ENCODE measurements at regions not wholly inside any gene's neighbourhood (a gene's known extent, or its start where the extent isn't known, plus 50 kb on each side); places are given as distances from the start of the nearest gene placed in this dataset.

GRCh38 chr10:8137272-8137681 is 82.8 kb downstream of the GATA3 start:
- SMC1A ChIA-PET (ENCODE audit: uncharacterized antibody, unreplicated experiment): interaction anchor here (0.9 to 1.5 kb wide), 2 partner anchors 33 to 166 kb away, joined by 3 read pairs; no protein-coding TSS in a partner anchor
- BruUV-seq (replicated peaks): no TSS peak
- no peak overlapping the region for H3K27ac ChIP-seq (ENCODE audit: control insufficient read depth, insufficient read depth)
- 23% methylated on average over 6 of the region's 6 CpGs for WGBS (ENCODE audit: insufficient coverage, insufficient replicate concordance, low lambda C conversion rate, missing lambda C conversion rate)
- H3K27me3 ChIP-seq (replicated peaks in 1 of 2; ENCODE audit: control insufficient read depth in 2 of 2, insufficient read depth in 2 of 2, low read length in 1 of 2): no peaks in the 10 kb centered on the region; a peak in 1 of 4 replicates
- in situ Hi-C loops (cut with MboI): no loop called here
- H3K79me2 ChIP-seq (ENCODE audit: control insufficient read depth, insufficient read depth, low read length): no peaks in the 10 kb centered on the region
- RAD21 ChIA-PET (ENCODE audit: unreplicated experiment): no interaction called here
- H3K9me3 ChIP-seq (replicated peaks; ENCODE audit: control insufficient read depth, insufficient read depth, low read length): no peaks in the 10 kb centered on the region
- H3K36me3 ChIP-seq (ENCODE audit: control insufficient read depth in 2 of 2, insufficient read depth in 2 of 2, low read length in 1 of 2): no peaks in the 10 kb centered on the region
- CTCF ChIA-PET: interaction anchor here (0.6 kb wide), 1 partner anchor 474 kb away, joined by 3 read pairs; no protein-coding TSS in a partner anchor
- ATAC-seq (no peak), DNase-seq (ENCODE audit: low read depth, low spot score) (no peak), FAIRE-seq (no peak)
- H4K20me1 ChIP-seq (ENCODE audit: control insufficient read depth, insufficient read depth): no peaks in the 10 kb centered on the region
- no peak overlapping the region for H3K4me2 ChIP-seq (ENCODE audit: control insufficient read depth, insufficient read depth)
- H2AFZ ChIP-seq (ENCODE audit: control insufficient read depth, low read depth, low read length): no peak overlapping the region
- intact Hi-C loops (cut with micrococcal nuclease; ENCODE audit: unreplicated experiment): loop anchor here (10.0 kb wide), 1 partner anchor 262 kb away; no protein-coding TSS in a partner anchor
- H3K4me3 ChIP-seq: no peak overlapping the region
- POLR2A ChIA-PET: no interaction called here
- peaks cover 15% of the 10 kb centered on the region for H3K4me1 ChIP-seq (ENCODE audit: control insufficient read depth, insufficient read depth, low read length)
- no peak overlapping the region for H3K9ac ChIP-seq (ENCODE audit: control insufficient read depth, insufficient read depth, low read length)
- TF ChIP-seq SMAD5 (IDR thresholded peaks at IDR 0.05; ENCODE audit: low read depth): no peak
- TF ChIP-seq E2F8 (IDR thresholded peaks at IDR 0.05; ENCODE audit: low read depth, partially characterized antibody): no peak
- TF ChIP-seq, protein P1, sequence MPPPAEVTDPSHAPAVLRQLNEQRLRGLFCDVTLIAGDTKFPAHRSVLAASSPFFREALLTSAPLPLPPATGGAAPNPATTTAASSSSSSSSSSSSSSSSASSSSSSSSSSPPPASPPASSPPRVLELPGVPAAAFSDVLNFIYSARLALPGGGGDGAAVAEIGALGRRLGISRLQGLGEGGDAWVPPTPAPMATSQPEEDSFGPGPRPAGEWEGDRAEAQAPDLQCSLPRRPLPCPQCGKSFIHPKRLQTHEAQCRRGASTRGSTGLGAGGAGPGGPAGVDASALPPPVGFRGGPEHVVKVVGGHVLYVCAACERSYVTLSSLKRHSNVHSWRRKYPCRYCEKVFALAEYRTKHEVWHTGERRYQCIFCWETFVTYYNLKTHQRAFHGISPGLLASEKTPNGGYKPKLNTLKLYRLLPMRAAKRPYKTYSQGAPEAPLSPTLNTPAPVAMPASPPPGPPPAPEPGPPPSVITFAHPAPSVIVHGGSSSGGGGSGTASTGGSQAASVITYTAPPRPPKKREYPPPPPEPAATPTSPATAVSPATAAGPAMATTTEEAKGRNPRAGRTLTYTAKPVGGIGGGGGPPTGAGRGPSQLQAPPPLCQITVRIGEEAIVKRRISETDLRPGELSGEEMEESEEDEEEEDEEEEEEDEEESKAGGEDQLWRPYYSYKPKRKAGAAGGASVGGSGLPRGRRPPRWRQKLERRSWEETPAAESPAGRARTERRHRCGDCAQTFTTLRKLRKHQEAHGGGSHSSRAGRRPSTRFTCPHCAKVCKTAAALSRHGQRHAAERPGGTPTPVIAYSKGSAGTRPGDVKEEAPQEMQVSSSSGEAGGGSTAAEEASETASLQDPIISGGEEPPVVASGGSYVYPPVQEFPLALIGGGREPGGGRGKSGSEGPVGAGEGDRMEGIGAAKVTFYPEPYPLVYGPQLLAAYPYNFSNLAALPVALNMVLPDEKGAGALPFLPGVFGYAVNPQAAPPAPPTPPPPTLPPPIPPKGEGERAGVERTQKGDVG (CRISPR knock-in tag; IDR thresholded peaks at IDR 0.05): no peak
- TF ChIP-seq TAF1 (IDR thresholded peaks at IDR 0.05; ENCODE audit: borderline replicate concordance, low read depth, low read length): no peak
- no peak for TF ChIP-seq POU2F2 (IDR thresholded peaks at IDR 0.05; ENCODE audit: borderline replicate concordance, low read depth, low read length)
